Neural progenitor cell (in vitro differentiated cells): ENCODE measurements at regions not wholly inside any gene's neighbourhood (a gene's known extent, or its start where the extent isn't known, plus 50 kb on each side); places are given as distances from the start of the nearest gene placed in this dataset.
A peak's percentile ranks its signal among the peaks of the same experiment; 100 is the strongest.

Experiments used
- DNase-seq: peaks from one replicate; pipeline ENCODE4 v3.0.0-alpha.2; 2016; ENCODE audit warnings: low spot score
- H2AFZ ChIP-seq: fragments of 200-600 bp; sonication (generic); replicated peaks from 2 replicates; pipeline ENCODE4 v1.6.1; 2016; ENCODE audit warnings: antibody characterized with exemption
- H3F3A ChIP-seq: fragments of 200-600 bp; sonication (generic); 2 replicates; pipeline ENCODE4 v1.6.1; 2016; ENCODE audit warnings: antibody characterized with exemption, low read depth
- H3K27ac ChIP-seq: fragments of 200-600 bp; sonication (generic); 2 replicates; pipeline ENCODE4 v1.5.1; 2016; ENCODE audit warnings: mild to moderate bottlenecking
- H3K27me3 ChIP-seq: fragments of 200-600 bp; sonication (generic); 2 replicates; pipeline ENCODE4 v1.6.1; 2016; ENCODE audit warnings: mild to moderate bottlenecking, moderate library complexity
- H3K36me3 ChIP-seq: fragments of 200-600 bp; sonication (generic); 2 replicates; pipeline ENCODE4 v1.5.1; 2016
- H3K4me1 ChIP-seq: fragments of 200-600 bp; sonication (generic); 2 replicates; pipeline ENCODE4 v1.6.1; 2016; ENCODE audit warnings: mixed run types
- H3K4me2 ChIP-seq: fragments of 200-600 bp; sonication (generic); 2 replicates; pipeline ENCODE4 v1.6.1; 2016
- H3K4me3 ChIP-seq: fragments of 200-600 bp; sonication (generic); 2 replicates; pipeline ENCODE4 v1.5.1; 2016
- H3K79me2 ChIP-seq: fragments of 200-600 bp; sonication (generic); 2 replicates; pipeline ENCODE4 v1.6.1; 2016; ENCODE audit warnings: low read depth
- H3K9ac ChIP-seq: fragments of 200-600 bp; sonication (generic); 2 replicates; pipeline ENCODE4 v1.6.1; 2016
- H3K9me3 ChIP-seq: fragments of 200-600 bp; sonication (generic); 2 replicates; pipeline ENCODE4 v1.5.1; 2016; ENCODE audit warnings: low read depth
- H4K20me1 ChIP-seq: fragments of 200-600 bp; sonication (generic); 2 replicates; pipeline ENCODE4 v1.6.1; 2016; ENCODE audit warnings: low read depth
- H3K27ac Mint-ChIP-seq: 3 replicates; pipeline ENCODE4 v1.8.0; 2021; ENCODE audit warnings: mixed read lengths
- H3K27me3 Mint-ChIP-seq: 2 replicates; pipeline ENCODE4 v1.8.0; 2022; ENCODE audit warnings: low read depth, mild to moderate bottlenecking, inconsistent platforms, moderate library complexity, mixed read lengths; ENCODE audit not compliant: insufficient read depth
- H3K36me3 Mint-ChIP-seq: 3 replicates; pipeline ENCODE4 v1.8.0; 2021; ENCODE audit warnings: mixed read lengths
- H3K4me1 Mint-ChIP-seq: 3 replicates; pipeline ENCODE4 v1.8.0; 2021; ENCODE audit warnings: mixed read lengths
- H3K4me3 Mint-ChIP-seq: 3 replicates; pipeline ENCODE4 v1.8.0; 2021; ENCODE audit warnings: mild to moderate bottlenecking, moderate library complexity, mixed read lengths
- H3K9me3 Mint-ChIP-seq: 3 replicates; pipeline ENCODE4 v1.8.0; 2020; ENCODE audit warnings: mixed read lengths
- CTCF ChIP-seq: fragments of 200-600 bp; sonication (generic); IDR thresholded peaks from 2 replicates; pipeline ENCODE4 v1.5.1; 2017; ENCODE audit warnings: antibody characterized with exemption, mild to moderate bottlenecking
- EZH2 ChIP-seq: fragments of 200-600 bp; sonication (generic); IDR thresholded peaks from 2 replicates; pipeline ENCODE4 v1.6.1; 2017; ENCODE audit warnings: antibody characterized with exemption, mild to moderate bottlenecking, moderate library complexity
- EZH2phosphoT487 ChIP-seq: fragments of 200-600 bp; sonication (generic); IDR thresholded peaks from 2 replicates; pipeline ENCODE4 v1.6.1; 2017; ENCODE audit warnings: antibody characterized with exemption

GRCh38 chr12:114166362-114166761 is 200.2 kb upstream of the RBM19 start:
- peak; percentile 24 for TF ChIP-seq EZH2phosphoT487
- TF ChIP-seq CTCF: peak; percentile 81
- TF ChIP-seq EZH2: peak; percentile 51
- Histone ChIP-seq H2AFZ (no peak overlapping the region), H3K36me3 (no peaks in the 10 kb centered on the region), H3K27me3 (peaks cover 72% of the 10 kb centered on the region), H3K9ac (no peak overlapping the region), H3K9me3 (no peaks in the 10 kb centered on the region), H3K79me2 (no peaks in the 10 kb centered on the region), H3K4me2 (no peak overlapping the region), H4K20me1 (no peaks in the 10 kb centered on the region), H3K4me3 (no peak overlapping the region), H3K4me1 (no peaks in the 10 kb centered on the region), H3K27ac (no peak overlapping the region), H3F3A (no peaks in the 10 kb centered on the region)
- Mint-ChIP-seq H3K9me3 (no peaks in the 10 kb centered on the region), H3K27me3 (peaks cover 10% of the 10 kb centered on the region), H3K36me3 (no peaks in the 10 kb centered on the region), H3K4me1 (no peaks in the 10 kb centered on the region), H3K4me3 (no peak overlapping the region), H3K27ac (no peak overlapping the region)
- peak; percentile 82 for DNase-seq

- H3K4me3 Mint-ChIP-seq: no peak overlapping the region
Observed at GRCh38 chr12:114165921-114166320, 199.8 kb upstream of the RBM19 start.

GRCh38 chr12:114164351-114164750 is 198.2 kb upstream of the RBM19 start:
- Histone ChIP-seq H3K4me3 (no peak overlapping the region), H4K20me1 (no peaks in the 10 kb centered on the region), H3K4me2 (no peak overlapping the region), H3K4me1 (no peaks in the 10 kb centered on the region), H3F3A (no peaks in the 10 kb centered on the region), H3K9me3 (no peaks in the 10 kb centered on the region), H3K79me2 (no peaks in the 10 kb centered on the region), H3K27me3 (peaks cover 63% of the 10 kb centered on the region), H3K36me3 (no peaks in the 10 kb centered on the region), H2AFZ (no peak overlapping the region), H3K27ac (no peak overlapping the region), H3K9ac (no peak overlapping the region)
- Mint-ChIP-seq H3K36me3 (no peaks in the 10 kb centered on the region), H3K4me3 (no peak overlapping the region), H3K9me3 (no peaks in the 10 kb centered on the region), H3K27me3 (peaks cover 13% of the 10 kb centered on the region), H3K27ac (no peak overlapping the region), H3K4me1 (no peaks in the 10 kb centered on the region)
- no peak for DNase-seq
- TF ChIP-seq EZH2 (no peak), EZH2phosphoT487 (no peak), CTCF (no peak)

More at GRCh38 chr12:114165921-114166320, 199.8 kb upstream of the RBM19 start:
- Histone ChIP-seq H3K79me2 (no peaks in the 10 kb centered on the region), H3K4me1 (no peaks in the 10 kb centered on the region), H3K4me3 (no peak overlapping the region), H2AFZ (no peak overlapping the region), H3K27ac (no peak overlapping the region), H3K36me3 (no peaks in the 10 kb centered on the region), H3K27me3 (peaks cover 73% of the 10 kb centered on the region), H3F3A (no peaks in the 10 kb centered on the region), H3K9ac (no peak overlapping the region), H3K9me3 (no peaks in the 10 kb centered on the region), H4K20me1 (no peaks in the 10 kb centered on the region), H3K4me2 (no peak overlapping the region)
- DNase-seq: no peak
- no peaks in the 10 kb centered on the region for H3K36me3 Mint-ChIP-seq
- TF ChIP-seq CTCF (no peak), EZH2 (no peak), EZH2phosphoT487 (no peak)
- H3K27ac Mint-ChIP-seq: no peak overlapping the region
- no peaks in the 10 kb centered on the region for H3K4me1 Mint-ChIP-seq
- H3K9me3 Mint-ChIP-seq: no peaks in the 10 kb centered on the region
- H3K27me3 Mint-ChIP-seq: peaks cover 10% of the 10 kb centered on the region
